Fibroblast of skin of left quadriceps (primary cell): ENCODE measurements at regions not wholly inside any gene's neighbourhood (a gene's known extent, or its start where the extent isn't known, plus 50 kb on each side); places are given as distances from the start of the nearest gene placed in this dataset.
"Not testable (repeated sequence)": the region's sequence is repeated elsewhere in the genome, so short reads cannot be mapped to it uniquely, and the experiment has no call there.

Source experiments
- DNase-seq, 2 experiments: peaks; one replicate each; pipeline ENCODE4 v3.0.0-alpha.2; 2013; ENCODE audit warnings: low read depth in 2 of 2

- no peak for DNase-seq
Measured at GRCh38 chr20:40890635-40891034, 138.0 kb upstream of the TOP1 start.

DNA sequence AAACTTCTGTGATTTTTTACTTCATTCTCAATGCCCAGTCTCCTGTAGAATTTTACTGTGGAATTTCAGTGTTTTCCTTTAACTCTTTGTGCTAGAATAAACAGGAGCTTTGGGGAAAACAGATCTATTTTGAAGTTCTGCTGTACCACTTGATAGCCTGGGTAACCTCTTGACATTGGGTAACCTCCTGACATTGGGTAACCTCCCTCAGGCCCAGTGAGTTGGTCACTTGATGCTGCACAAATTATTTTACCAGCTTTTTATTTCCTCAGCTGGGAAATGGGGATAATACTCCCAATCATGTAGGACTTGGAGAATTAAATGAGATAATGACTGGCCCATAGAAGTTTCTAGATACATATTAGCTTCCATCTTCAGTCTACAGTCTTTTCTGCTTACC is 137.3 kb upstream of the TOP1 start:
- no peak for DNase-seq

GRCh38 chr20:40892642-40893041 is 136.0 kb upstream of the TOP1 start:
- DNase-seq = no peak

DNA sequence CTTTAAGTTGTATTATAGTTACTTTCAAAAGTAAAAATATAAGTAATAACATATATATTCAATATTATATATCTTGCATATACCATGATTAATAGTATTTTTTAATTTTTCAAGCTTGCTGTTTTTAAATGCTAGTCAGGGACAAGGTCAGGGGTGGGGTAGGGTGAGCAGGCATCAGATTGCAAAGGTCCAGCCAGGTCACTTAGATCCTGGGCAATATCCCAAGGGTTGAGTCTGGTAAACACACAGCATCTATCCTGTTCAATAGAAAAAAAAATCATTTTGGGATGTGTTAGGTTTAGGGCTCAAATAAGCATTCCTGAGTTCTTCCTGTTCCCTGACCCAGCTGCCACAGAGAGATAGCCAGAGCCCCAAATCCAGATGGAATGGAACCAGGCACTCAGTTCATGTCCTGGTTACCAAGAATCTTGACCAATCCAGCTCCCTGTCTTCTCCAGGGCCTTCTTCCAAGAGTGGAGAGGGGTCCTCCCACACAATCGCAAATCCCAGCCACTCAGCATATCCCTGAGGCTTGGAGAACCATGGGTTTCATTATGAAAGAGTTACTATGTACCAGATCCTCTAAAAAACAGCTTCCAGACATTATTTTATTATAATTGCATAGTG is 134.9 kb upstream of the TOP1 start:
- DNase-seq = no peak

- no peak for DNase-seq
Measured at GRCh38 chr20:40894237-40894630, 134.4 kb upstream of the TOP1 start.

DNA sequence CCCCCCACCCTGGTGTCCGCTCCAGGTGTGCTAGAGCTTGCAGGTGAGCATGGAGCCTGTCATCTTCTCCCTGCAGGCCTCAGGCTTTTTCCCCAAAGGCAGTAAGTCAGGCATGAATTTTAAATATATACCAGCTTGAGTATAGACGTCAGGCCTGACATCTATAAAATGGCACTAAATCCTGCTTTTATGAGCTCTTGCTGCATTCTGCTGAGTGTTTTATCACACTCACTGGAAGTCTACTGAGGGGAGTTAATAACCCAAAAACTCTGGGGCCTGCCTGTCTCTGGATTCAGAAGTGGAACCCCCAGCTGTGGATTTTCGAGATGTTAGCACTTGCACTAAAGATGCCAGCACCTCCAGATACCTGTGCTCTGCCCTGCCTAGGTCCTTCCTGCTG is 133.4 kb upstream of the TOP1 start:
- no peak for DNase-seq

DNA sequence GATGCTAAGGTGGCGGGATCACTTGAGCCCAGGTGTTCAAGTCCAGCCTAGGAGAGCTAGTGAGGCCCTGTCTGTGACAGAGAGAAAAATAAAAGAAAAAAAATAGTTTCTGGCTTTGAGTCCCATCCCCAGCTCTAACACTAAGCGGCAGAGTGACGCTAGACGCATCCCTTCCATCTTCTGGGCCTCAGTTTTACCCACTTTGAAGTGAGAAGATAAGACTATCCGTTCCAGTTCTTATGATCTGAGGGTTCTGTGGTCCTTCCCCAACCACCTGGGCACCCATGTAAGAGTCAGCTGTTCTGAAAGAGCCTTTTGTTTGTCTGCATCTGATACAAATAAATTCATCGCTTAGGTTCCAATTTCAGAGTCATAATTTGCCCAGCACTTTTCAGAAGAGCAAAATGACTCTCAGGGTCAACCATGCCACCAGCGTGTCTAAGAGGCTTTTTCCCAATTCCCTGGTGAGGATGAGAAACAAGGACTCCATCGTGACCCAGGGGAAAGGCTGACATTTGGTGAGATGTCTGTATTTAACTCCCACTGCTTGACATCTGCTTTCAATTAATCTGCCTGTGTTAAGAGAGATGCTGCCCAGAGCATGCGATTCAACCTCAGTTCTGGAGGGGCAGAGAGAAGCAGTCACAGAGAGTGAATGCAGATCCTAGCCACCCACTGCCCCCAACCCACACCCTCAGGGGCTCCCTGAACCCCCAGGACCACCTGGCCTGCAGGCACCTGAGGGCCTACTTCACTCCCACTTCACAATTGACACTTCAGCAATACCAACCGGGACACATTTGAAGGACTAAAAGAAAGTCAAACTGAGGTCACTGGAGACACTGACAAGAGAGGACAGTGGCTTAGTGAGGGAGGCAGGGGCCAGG is 131.6 kb upstream of the TOP1 start:
- DNase-seq = peak; percentile 28 to 39

DNA sequence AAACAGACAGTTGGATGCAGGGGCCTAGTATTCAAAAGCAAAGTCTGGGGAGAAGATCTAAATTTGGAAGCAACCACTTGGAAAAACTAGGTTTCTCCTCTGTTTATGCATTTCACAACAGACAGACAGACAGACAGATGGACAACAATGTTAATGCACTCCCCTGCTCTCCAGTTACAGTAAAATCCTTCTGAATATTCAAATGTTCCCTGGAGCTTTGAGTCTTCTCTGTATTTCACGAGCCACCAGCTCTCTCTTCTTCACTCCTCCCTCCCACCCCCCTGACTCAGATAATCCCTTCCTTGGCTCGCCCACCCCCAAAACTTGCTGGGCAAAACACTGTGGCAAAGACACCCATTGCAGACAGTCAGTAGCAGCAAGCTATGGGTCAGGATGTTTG is 129.3 kb upstream of the TOP1 start:
- no peak for DNase-seq

GRCh38 chr20:40900666-40901215 is 127.9 kb upstream of the TOP1 start:
- DNase-seq = no peak

DNA sequence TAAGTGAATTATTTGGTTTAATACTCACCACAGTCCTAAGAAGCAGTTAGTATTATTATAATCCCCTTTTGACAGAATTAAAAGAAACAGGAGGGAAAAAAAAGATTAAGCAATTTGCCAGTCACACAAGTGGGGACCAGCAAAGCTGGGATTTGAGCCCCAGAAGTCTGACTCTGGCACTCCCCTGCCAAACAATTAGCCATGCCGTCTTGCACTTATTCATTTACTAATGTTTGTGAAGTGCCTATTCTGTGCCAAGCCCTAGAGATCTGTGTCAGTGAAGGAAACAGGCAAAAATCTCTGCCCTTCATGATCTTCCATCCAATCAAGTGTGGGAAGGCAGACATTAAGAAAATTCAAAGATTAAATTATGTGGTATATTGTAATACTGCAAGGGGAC is 126.0 kb upstream of the TOP1 start:
- no peak for DNase-seq

DNA sequence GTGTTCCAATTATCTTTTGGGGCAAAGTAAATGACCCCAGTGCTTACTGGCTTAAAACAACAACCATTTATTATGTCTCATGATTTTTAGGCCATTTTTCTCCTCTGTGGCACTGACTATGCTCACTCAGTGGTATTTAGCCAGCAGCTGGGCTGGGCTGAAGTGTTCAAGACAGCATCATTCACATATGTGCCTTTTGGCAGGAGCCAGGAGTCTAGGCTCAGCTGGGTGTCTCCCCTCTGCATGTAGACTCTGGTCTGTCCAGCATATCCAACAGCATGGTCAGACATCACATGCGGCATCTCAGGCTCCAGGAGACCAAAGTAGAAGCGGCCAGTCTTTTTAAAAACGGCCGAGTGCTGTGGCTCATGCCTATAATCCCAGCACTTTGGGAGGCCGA is 120.3 kb upstream of the TOP1 start:
- DNase-seq = no peak

DNA sequence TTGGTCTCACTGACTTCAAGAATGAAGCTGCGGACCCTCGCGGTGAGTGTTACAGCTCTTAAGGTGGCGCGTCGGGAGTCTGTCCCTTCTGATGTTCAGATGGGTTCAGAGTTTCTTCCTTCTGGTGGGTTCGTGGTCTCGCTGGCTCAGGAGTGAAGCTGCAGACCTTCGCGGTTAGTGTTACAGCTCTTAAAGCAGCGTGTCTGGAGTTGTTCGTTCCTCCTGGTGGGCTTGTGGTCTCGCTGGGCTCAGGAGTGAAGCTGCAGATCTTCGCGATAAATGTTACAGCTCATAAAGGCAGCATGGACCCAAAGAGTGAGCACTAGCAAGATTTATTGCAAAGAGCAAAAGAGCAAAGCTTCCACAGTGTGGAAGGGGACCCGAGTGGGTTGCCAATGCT is 119.1 kb upstream of the TOP1 start:
- not testable (repeated sequence) for DNase-seq

- DNase-seq = not testable (repeated sequence)
Measured at GRCh38 chr20:40910436-40910835, 118.2 kb upstream of the TOP1 start.

DNA sequence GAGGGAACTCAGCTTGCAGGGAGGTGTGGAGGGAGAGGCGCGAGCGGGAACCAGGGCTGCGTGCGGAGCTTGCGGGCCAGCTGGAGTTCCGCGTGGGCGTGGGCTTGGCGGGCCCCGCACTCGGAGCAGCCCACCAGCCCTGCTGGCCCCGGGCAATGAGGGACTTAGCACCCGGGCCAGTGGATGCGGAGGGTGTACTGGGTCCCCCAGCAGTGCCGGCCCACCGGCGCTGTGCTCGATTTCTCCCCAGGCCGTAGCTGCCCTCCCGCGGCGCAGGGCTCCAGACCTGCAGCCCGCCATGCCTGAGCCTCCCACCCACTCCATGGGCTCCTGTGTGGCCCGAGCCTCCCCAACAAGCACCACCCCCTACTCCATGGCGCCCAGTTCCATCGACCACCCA is 117.5 kb upstream of the TOP1 start:
- not testable (repeated sequence) for DNase-seq

DNA sequence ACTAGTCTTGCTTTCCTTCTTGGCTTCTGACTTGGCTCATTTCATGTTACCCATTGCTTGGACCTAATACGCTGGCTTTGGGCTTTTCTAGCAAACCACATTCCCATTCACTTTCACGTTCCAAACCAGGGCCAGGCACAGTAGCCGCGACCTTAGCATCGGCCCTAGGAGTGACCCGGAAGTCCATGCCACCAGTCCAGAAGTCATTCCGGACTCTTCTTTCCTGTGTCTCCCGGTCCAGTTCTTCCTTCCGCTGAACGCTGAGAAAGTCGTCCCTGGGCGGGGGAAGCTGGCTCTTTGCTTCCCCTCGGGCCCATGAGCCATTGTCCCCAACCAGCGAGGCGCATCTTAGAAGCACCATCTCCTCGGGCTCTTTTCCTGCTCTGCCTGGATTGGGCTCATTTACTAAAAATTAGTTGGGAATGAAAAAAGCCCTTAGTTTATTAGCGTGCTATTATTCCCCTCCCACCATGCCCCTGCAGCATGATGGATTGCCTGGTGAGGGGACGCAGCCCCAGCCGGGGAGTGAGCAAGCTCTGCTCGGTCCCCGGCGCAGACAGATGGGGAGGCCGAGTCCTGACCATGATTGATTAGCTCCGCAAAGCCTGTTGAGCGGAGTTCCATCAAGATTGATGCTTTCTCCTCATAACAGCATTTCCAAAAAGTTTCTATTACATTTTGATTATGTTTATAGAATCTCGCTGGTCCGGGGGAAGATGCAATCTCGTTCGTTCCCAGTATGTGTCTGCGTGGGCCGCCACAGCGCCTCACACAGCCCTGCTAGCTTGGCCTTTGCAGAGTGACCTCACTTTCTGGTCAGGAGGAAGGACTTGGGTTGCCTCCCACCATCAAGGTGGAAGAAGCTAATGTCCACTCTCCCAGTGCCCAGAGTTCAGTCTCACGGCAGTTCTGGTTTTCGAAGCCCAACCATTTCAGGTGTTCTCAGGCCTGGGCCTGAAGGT is 115.1 kb upstream of the TOP1 start:
- no peak for DNase-seq

DNA sequence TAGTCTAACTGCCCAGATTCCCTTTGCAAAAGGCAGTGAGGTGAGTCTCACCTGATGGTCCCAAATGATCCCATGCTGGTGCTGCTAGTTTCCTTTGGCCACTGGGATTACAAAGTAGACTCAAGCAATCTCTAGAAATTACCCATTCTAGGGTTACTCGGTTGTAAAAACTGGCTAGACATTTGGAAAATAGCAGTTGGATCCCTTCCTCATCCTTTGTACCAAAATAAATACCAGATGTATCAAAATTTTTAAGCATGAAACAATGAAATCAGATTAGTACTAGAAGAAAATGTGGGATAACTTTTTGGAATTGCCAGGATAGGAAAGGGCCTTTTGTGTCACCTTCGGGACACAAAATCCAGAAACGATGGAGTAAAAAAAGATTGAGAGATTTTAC is 112.9 kb upstream of the TOP1 start:
- no peak for DNase-seq

DNA sequence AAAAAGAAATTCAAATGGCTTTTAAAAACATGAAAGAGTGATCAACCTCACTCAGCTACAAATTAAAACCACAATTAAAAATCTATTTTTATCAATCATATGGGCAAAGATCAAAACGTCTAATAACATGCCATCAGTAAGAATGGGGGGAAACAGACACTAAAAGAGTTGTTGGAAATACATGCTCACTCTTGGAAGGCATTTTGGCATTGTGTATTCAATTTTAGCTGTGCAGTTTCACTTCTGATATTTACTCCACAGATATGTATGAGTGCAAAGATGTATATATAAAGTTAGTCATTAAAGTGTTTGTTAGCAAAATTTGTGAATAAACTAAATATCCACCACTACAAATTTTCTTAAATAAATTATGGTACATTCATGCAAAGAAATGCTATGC is 112.3 kb upstream of the TOP1 start:
- no peak for DNase-seq

- DNase-seq = no peak
Measured at GRCh38 chr20:40920291-40920690, 108.3 kb upstream of the TOP1 start.

GRCh38 chr20:40922865-40923264 is 105.8 kb upstream of the TOP1 start:
- DNase-seq = no peak

DNA sequence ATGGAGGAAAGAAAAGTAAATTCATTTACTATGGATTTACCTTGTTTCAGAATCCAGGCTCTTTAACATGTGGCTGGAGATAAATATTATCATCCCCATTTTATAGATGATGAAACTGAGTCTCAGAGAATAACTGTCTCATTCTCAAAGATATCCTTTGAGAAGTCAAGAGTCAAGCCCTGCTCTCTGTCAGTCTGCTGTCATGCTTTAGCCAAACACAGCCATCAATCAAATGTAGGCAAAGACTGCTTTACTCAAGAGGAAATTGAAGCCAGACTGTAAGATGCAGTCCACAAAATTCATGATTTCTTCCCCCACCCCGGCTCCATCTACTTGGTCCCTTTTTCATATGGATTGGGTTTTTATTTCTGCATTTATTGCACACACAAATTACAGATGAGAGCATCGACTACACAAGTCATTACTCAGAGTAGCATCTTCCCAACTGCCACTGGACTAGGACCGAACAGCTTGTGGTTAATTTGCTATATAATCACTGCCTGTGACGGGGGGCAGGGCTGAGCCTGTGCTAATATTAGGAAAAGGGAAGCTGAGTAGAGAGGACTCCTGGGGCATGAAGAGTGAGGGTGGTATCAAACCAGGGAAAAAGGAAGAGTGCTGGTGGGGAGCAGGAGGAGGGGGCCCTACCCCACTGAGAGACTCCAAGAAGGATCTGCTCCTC is 102.7 kb upstream of the TOP1 start:
- no peak for DNase-seq

- DNase-seq = no peak
Measured at GRCh38 chr20:40926928-40927327, 101.7 kb upstream of the TOP1 start.
